Type B pancreatic cell (in vitro differentiated cells): ENCODE measurements at regions not wholly inside any gene's neighbourhood (a gene's known extent, or its start where the extent isn't known, plus 50 kb on each side); places are given as distances from the start of the nearest gene placed in this dataset.

ENCODE experiments used
- DNase-seq: peaks from one replicate; pipeline ENCODE4 v3.0.0; 2021; ENCODE audit warnings: mixed read lengths; ENCODE audit not compliant: unreplicated experiment; ENCODE audit errors: extremely low spot score
- H3K27ac Mint-ChIP-seq: 2 replicates; pipeline ENCODE4 v1.8.0; 2021; ENCODE audit warnings: mild to moderate bottlenecking, mixed read lengths
- H3K27me3 Mint-ChIP-seq: 2 replicates; pipeline ENCODE4 v1.8.0; 2021; ENCODE audit warnings: mixed read lengths
- H3K36me3 Mint-ChIP-seq: 2 replicates; pipeline ENCODE4 v1.8.0; 2021; ENCODE audit warnings: mixed read lengths
- H3K4me1 Mint-ChIP-seq: one replicate; pipeline ENCODE4 v1.8.0; 2021; ENCODE audit warnings: mixed read lengths; ENCODE audit not compliant: unreplicated experiment
- H3K4me3 Mint-ChIP-seq: 2 replicates; pipeline ENCODE4 v1.8.0; 2021; ENCODE audit warnings: mild to moderate bottlenecking, mixed read lengths
- H3K9me3 Mint-ChIP-seq: 2 replicates; pipeline ENCODE4 v1.8.0; 2021; ENCODE audit warnings: mixed read lengths
- CTCF ChIP-seq: fragments of 200-600 bp; sonication (generic); conservative IDR thresholded peaks from 2 replicates; pipeline ENCODE4 v1.5.0; 2021; ENCODE audit warnings: antibody characterized with exemption, mild to moderate bottlenecking

GRCh38 chr3:193116871-193117270 is 124.2 kb upstream of the PLAAT1 start:
- no peak for TF ChIP-seq CTCF
- Mint-ChIP-seq H3K27ac (no peak overlapping the region), H3K27me3 (no peaks in the 10 kb centered on the region), H3K36me3 (peaks cover 4% of the 10 kb centered on the region), H3K4me3 (no peak overlapping the region), H3K9me3 (no peaks in the 10 kb centered on the region), H3K4me1 (peaks cover 4% of the 10 kb centered on the region)
- DNase-seq, result no peak

- Mint-ChIP-seq H3K4me3 (no peak overlapping the region), H3K4me1 (peaks cover 4% of the 10 kb centered on the region), H3K27ac (no peak overlapping the region), H3K27me3 (peaks cover 3% of the 10 kb centered on the region), H3K9me3 (no peaks in the 10 kb centered on the region), H3K36me3 (peaks cover 4% of the 10 kb centered on the region)
- no peak for DNase-seq
- no peak for TF ChIP-seq CTCF
Measured at GRCh38 chr3:193118907-193119306, 122.1 kb upstream of the PLAAT1 start.

GRCh38 chr3:193119926-193120325 is 121.1 kb upstream of the PLAAT1 start:
- no peak for DNase-seq
- Mint-ChIP-seq H3K9me3 (no peaks in the 10 kb centered on the region), H3K27me3 (peaks cover 7% of the 10 kb centered on the region), H3K4me3 (no peak overlapping the region), H3K27ac (no peak overlapping the region), H3K4me1 (no peaks in the 10 kb centered on the region), H3K36me3 (peaks cover 4% of the 10 kb centered on the region)
- no peak for TF ChIP-seq CTCF

GRCh38 chr3:193124861-193125260 is 116.2 kb upstream of the PLAAT1 start:
- no peaks in the 10 kb centered on the region for H3K4me1 Mint-ChIP-seq
- no peak overlapping the region for H3K4me3 Mint-ChIP-seq
- no peak for TF ChIP-seq CTCF
- no peak overlapping the region for H3K27ac Mint-ChIP-seq
- no peaks in the 10 kb centered on the region for H3K36me3 Mint-ChIP-seq
- peaks cover 21% of the 10 kb centered on the region for H3K27me3 Mint-ChIP-seq
- DNase-seq, result no peak
- H3K9me3 Mint-ChIP-seq, result no peaks in the 10 kb centered on the region

- peak; percentile 22 for TF ChIP-seq CTCF
- no peak overlapping the region for H3K27ac Mint-ChIP-seq
- H3K27me3 Mint-ChIP-seq, result peaks cover 24% of the 10 kb centered on the region
- H3K36me3 Mint-ChIP-seq, result no peaks in the 10 kb centered on the region
- peaks cover 26% of the 10 kb centered on the region for H3K4me1 Mint-ChIP-seq
- H3K9me3 Mint-ChIP-seq, result no peaks in the 10 kb centered on the region
- no peak for DNase-seq
- no peak overlapping the region for H3K4me3 Mint-ChIP-seq
Measured at GRCh38 chr3:193129607-193130006, 111.4 kb upstream of the PLAAT1 start.

- no peaks in the 10 kb centered on the region for H3K36me3 Mint-ChIP-seq
- no peak for TF ChIP-seq CTCF
- no peak overlapping the region for H3K4me3 Mint-ChIP-seq
- peaks cover 22% of the 10 kb centered on the region for H3K27me3 Mint-ChIP-seq
- peaks cover 26% of the 10 kb centered on the region for H3K4me1 Mint-ChIP-seq
- no peak overlapping the region for H3K27ac Mint-ChIP-seq
- H3K9me3 Mint-ChIP-seq, result no peaks in the 10 kb centered on the region
- DNase-seq, result no peak
Measured at GRCh38 chr3:193130576-193130975, 110.4 kb upstream of the PLAAT1 start.
